Pancreas (tissue), 10 donors: ENCODE measurements at regions not wholly inside any gene's neighbourhood (a gene's known extent, or its start where the extent isn't known, plus 50 kb on each side); places are given as distances from the start of the nearest gene placed in this dataset.

Source experiments
- ATAC-seq, 4 donors: fragments of 200-7000 bp; cut with Tn5 transposase; one replicate each; pipeline versions ENCODE4 v1.8.0 to v1.9.1; 2020; ENCODE audit warnings: mild to moderate bottlenecking in 4 of 4, moderate library complexity in 4 of 4
- DNase-seq, 6 donors: peaks; one replicate each; pipeline ENCODE4 v3.0.0-alpha.2; 2020
- FAIRE-seq: peaks from 2 replicates; lab custom pipeline; 2012; peaks lifted over from hg19 to GRCh38; lab: Jason Lieb, UNC
- H3K27ac ChIP-seq, 4 donors: fragments of 200-600 bp; sonication (generic); 1 replicate in 3 of 4; 2 replicates in 1 of 4; pipeline versions ENCODE4 v1.5.0 to v1.8.0; 2020
- H3K27me3 ChIP-seq, 4 donors: fragments of 200-600 bp; one replicate each; pipeline ENCODE4 v1.8.0; 2021
- H3K36me3 ChIP-seq, 3 donors: fragments of 200-600 bp; sonication (generic) in 1 of 3; one replicate each; pipeline versions ENCODE4 v1.5.0 to v1.8.0; 2020 to 2021
- H3K4me1 ChIP-seq, 3 donors: fragments of 200-600 bp; one replicate each; pipeline ENCODE4 v1.8.0; 2021
- H3K4me3 ChIP-seq, 4 donors: fragments of 200-600 bp; sonication (generic) in 2 of 4; one replicate each; pipeline versions ENCODE4 v1.5.0 to v1.8.0; 2020 to 2021
- H3K9me3 ChIP-seq, 4 donors: fragments of 200-600 bp; one replicate each; pipeline ENCODE4 v1.8.0; 2021
- WGBS, 2 donors: extraction: QIAGEN DNeasy Blood & Tissue Kit; methylation state at CpG; one replicate each; pipeline ENCODE4 v1.1.7; 2013; 5-methylcytosine and 5-hydroxymethylcytosine counted together
- intact Hi-C, 3 donors: fragments of 100-400 bp; cut with DNase I; formaldehyde crosslinking; loops; one replicate each; pipeline versions ENCODE4 v1.11.1 to v1.14.2; 2022
- TF ChIP-seq, protein P1 (sequence below), 4 donors: fragments of 200-600 bp; sonication (generic) in 3 of 4; IDR thresholded peaks; one replicate each; pipeline versions ENCODE4 v1.5.0 to v1.8.0; 2021; ENCODE audit warnings: antibody characterized with exemption in 4 of 4
- donor health status: healthy with polysubstance abuse.
- donor health status: DM: no; HTN: no; CAD: no; lungs with moderate emphysema.
- donor health status: DM: no; HTN: no; CAD: no.
- donor health status: control.
- donor health status: control.
- donor health status: Bipolar disorder and iron deficiency.
- donor health status: DM: yes; HTN: yes; CAD: no.
- donor health status: DM: no; HTN: no; CAD: no.
- donor health status: DM: no; HTN: no; CAD: no.
- donor health status: DM: yes; HTN: yes; CAD: no.

DNA sequence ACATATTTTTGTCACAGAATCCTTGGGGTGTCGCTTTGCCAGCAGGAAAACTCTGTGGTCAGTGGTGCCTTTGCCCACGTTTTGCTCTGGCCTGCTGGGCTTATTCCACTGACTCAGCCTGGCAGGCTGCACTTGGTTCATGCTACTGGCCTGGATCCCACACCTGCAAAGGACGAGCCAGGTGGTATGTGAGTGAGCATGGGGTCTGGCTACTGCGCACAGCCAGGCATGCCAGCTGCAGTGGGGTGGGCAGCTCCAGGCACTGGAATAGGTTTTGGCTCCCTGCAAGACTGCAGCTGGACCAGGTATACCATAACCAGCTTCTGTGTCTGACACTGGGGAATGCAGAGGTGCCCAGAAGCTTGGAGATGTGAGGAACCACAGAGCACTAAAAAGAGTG, 197.9 kb upstream of the VRK2 start:
- H3K27ac ChIP-seq: no peak overlapping the region
- H3K36me3 ChIP-seq: no peaks in the 10 kb centered on the region
- FAIRE-seq (no peak), DNase-seq (peak in 2 of 6 donors; percentile 24 to 26), ATAC-seq (no peak)
- no peaks in the 10 kb centered on the region for H3K27me3 ChIP-seq
- WGBS, 2 donors: 72 to 73% methylated on average over 4 of the region's 4 CpGs
- no peaks in the 10 kb centered on the region for H3K9me3 ChIP-seq
- intact Hi-C loops: no loop called here
- H3K4me3 ChIP-seq: no peak overlapping the region
- TF ChIP-seq, protein P1, sequence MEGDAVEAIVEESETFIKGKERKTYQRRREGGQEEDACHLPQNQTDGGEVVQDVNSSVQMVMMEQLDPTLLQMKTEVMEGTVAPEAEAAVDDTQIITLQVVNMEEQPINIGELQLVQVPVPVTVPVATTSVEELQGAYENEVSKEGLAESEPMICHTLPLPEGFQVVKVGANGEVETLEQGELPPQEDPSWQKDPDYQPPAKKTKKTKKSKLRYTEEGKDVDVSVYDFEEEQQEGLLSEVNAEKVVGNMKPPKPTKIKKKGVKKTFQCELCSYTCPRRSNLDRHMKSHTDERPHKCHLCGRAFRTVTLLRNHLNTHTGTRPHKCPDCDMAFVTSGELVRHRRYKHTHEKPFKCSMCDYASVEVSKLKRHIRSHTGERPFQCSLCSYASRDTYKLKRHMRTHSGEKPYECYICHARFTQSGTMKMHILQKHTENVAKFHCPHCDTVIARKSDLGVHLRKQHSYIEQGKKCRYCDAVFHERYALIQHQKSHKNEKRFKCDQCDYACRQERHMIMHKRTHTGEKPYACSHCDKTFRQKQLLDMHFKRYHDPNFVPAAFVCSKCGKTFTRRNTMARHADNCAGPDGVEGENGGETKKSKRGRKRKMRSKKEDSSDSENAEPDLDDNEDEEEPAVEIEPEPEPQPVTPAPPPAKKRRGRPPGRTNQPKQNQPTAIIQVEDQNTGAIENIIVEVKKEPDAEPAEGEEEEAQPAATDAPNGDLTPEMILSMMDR (IDR thresholded peaks at IDR 0.05): no peak
- no peaks in the 10 kb centered on the region for H3K4me1 ChIP-seq

DNA sequence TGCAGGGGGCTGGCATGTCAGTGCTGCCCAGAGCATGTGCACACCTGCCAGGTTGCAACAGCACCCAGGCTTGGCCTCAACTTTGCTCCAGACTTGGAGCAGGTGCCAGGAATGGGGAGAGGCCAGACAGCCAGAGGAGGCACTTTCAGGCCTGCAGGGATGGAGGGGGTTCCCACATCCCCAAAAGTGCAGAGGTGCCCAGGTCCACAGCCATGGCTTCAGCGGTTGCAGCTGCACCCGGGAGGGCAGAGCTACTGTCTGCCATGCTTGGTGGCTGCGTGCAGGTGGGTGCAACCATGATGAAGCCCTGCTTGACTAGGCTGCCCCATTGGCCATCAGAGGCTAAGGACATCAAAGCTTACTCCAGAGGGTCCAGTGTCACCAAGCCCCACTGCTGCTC, 196.8 kb upstream of the VRK2 start:
- H3K9me3 ChIP-seq: no peaks in the 10 kb centered on the region
- FAIRE-seq (no peak), DNase-seq (peak in 3 of 6 donors; percentile 9 to 34 (median 28)), ATAC-seq (no peak)
- H3K4me1 ChIP-seq: no peaks in the 10 kb centered on the region
- TF ChIP-seq, protein P1 (IDR thresholded peaks at IDR 0.05): no peak
- H3K36me3 ChIP-seq: no peaks in the 10 kb centered on the region
- intact Hi-C loops: no loop called here
- no peak overlapping the region for H3K4me3 ChIP-seq
- no peaks in the 10 kb centered on the region for H3K27me3 ChIP-seq
- no peak overlapping the region for H3K27ac ChIP-seq
- WGBS, 2 donors: 91 to 95% methylated on average over 3 of the region's 3 CpGs

DNA sequence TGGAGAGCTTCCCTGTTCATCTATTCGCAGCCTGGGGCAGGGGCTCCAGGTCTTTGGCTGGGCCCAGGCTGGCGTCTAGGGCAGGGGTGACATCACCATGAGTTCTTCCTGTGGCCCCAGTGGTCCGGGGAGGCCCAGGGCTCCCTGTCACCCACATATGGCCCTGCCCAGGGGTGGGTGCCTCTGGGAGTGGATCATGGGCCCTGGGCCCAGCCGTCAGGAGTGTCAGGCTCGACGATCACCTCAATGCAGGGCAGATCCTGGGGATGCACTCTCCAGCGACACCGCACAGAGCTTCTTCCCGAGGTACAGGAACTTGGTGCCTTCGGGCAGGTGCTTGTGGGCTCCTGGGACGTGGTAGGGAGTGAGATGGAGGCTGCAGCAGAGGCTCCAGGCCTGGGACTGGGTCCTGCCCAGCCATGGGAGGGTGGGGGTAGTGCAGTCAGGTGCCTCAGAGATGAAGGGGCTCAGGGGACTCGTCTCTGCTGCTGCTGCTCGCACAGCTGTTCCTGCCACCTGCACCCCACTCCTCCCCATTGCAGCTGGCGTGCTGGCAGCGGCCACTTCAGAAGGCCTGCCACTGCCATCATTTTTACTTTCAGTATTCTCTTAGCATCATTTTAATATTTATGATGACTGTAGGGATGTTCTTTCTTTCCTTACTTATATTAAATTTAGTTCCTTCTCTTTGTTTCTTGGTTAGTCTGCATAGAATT, 196.0 kb upstream of the VRK2 start:
- H3K27ac ChIP-seq: no peak overlapping the region
- H3K4me1 ChIP-seq: no peaks in the 10 kb centered on the region
- TF ChIP-seq, protein P1 (IDR thresholded peaks at IDR 0.05): no peak
- ATAC-seq: no peak
- DNase-seq: peak in 3 of 6 donors; percentile 9 to 59 (median 39)
- H3K36me3 ChIP-seq: no peaks in the 10 kb centered on the region
- 89 to 92% methylated on average over 15 of the region's 15 CpGs for WGBS, 2 donors
- H3K4me3 ChIP-seq: no peak overlapping the region
- no peak for FAIRE-seq
- intact Hi-C loops: no loop called here
- H3K27me3 ChIP-seq: no peaks in the 10 kb centered on the region
- no peaks in the 10 kb centered on the region for H3K9me3 ChIP-seq

DNA sequence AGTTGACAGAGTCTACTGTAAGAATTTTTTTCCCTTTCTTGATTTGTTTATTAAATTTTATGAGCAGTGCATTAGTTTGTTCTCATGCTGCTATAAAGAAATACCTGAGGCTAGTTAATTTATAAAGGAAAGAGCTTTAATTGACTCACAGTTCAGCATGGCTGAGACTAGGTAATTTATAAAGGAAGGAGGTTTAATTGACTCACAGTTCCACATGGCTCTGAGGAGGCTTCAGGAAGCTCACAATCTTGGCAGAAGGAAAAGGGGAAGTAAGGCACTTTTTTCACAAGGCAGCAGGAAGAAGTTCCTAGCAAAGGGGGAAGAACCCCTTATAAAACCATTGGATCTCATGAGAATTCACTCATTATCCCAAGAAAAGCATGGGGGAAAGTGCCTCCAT, 191.4 kb upstream of the VRK2 start:
- no peak for ATAC-seq
- intact Hi-C loops: no loop called here
- no peak for FAIRE-seq
- Histone ChIP-seq H3K36me3 (no peaks in the 10 kb centered on the region), H3K4me3 (no peak overlapping the region), H3K9me3 (no peaks in the 10 kb centered on the region), H3K27me3 (no peaks in the 10 kb centered on the region), H3K4me1 (no peaks in the 10 kb centered on the region), H3K27ac (no peak overlapping the region)
- TF ChIP-seq, protein P1 (IDR thresholded peaks at IDR 0.05): no peak
- DNase-seq: no peak

DNA sequence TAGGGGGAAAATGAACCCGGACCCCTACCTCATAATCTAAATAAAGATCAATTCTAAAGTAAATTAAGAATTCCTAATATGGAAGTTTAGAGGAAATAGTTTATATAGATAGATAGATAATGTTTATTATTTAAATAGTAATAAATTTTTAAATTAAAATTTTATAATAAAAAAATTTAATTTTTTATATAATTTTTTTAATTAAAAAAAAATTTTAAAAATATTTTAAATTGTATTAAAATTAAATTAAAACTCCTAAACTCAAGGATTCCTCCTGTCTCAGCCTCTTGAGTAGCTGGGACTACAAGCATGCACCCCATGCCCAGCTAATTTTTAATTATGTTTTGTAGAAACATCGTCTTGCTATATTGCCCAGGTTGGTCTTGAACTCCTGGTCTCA, 186.9 kb upstream of the VRK2 start:
- WGBS, 2 donors: 89 to 95% methylated on average over 2 of the region's 2 CpGs
- H3K4me3 ChIP-seq: no peak overlapping the region
- H3K9me3 ChIP-seq: no peaks in the 10 kb centered on the region
- ATAC-seq (no peak), FAIRE-seq (no peak), DNase-seq (no peak)
- no peaks in the 10 kb centered on the region for H3K36me3 ChIP-seq
- H3K27me3 ChIP-seq: no peaks in the 10 kb centered on the region
- no peak overlapping the region for H3K27ac ChIP-seq
- intact Hi-C loops: no loop called here
- H3K4me1 ChIP-seq: no peaks in the 10 kb centered on the region
- TF ChIP-seq, protein P1 (IDR thresholded peaks at IDR 0.05): no peak
